T-helper 17 cell (primary cell): ENCODE measurements at regions not wholly inside any gene's neighbourhood (a gene's known extent, or its start where the extent isn't known, plus 50 kb on each side); places are given as distances from the start of the nearest gene placed in this dataset.

ENCODE experiments used
- ATAC-seq: fragments of 150-1000 bp; cut with Tn5 transposase; 2 replicates; pipeline ENCODE4 v1.10.0; 2021; ENCODE audit warnings: mild to moderate bottlenecking, moderate library complexity
- DNase-seq, 3 donors: peaks; one replicate each; pipeline versions ENCODE4 v3.0.0 to v3.0.0-alpha.2; 2020 to 2021
- H3K9me3 ChIP-seq: one replicate; pipeline ENCODE4 v1.7.0; 2013; ENCODE audit warnings: low read length, mild to moderate bottlenecking; ENCODE audit not compliant: control insufficient read depth, poor library complexity, severe bottlenecking
- H3K27ac Mint-ChIP-seq: one replicate; pipeline ENCODE4 v1.8.0; 2022; ENCODE audit warnings: mild to moderate bottlenecking, moderate library complexity, mixed read lengths
- H3K27me3 Mint-ChIP-seq: one replicate; pipeline ENCODE4 v1.8.0; 2022; ENCODE audit warnings: mixed read lengths
- H3K36me3 Mint-ChIP-seq: one replicate; pipeline ENCODE4 v1.8.0; 2022; ENCODE audit warnings: low read depth, mixed read lengths
- H3K4me1 Mint-ChIP-seq: one replicate; pipeline ENCODE4 v1.8.0; 2022; ENCODE audit warnings: mild to moderate bottlenecking, mixed read lengths
- H3K4me3 Mint-ChIP-seq: one replicate; pipeline ENCODE4 v1.8.0; 2022; ENCODE audit warnings: mild to moderate bottlenecking, moderate library complexity, mixed read lengths

GRCh38 chr12:24025153-24025798 lies 75.8 kb upstream of the SOX5 start:
- Mint-ChIP-seq H3K27ac (no peak overlapping the region), H3K4me3 (no peak overlapping the region), H3K27me3 (no peaks in the 10 kb centered on the region), H3K36me3 (no peaks in the 10 kb centered on the region), H3K4me1 (no peaks in the 10 kb centered on the region)
- H3K9me3 ChIP-seq = no peaks in the 10 kb centered on the region
- ATAC-seq (no peak), DNase-seq (no peak)

GRCh38 chr12:24023081-24023480 lies 73.6 kb upstream of the SOX5 start:
- DNase-seq (no peak), ATAC-seq (no peak)
- Mint-ChIP-seq H3K4me3 (no peak overlapping the region), H3K27ac (no peak overlapping the region), H3K4me1 (no peaks in the 10 kb centered on the region), H3K36me3 (no peaks in the 10 kb centered on the region), H3K27me3 (no peaks in the 10 kb centered on the region)
- H3K9me3 ChIP-seq = no peaks in the 10 kb centered on the region

- no peak for DNase-seq
- H3K27me3 Mint-ChIP-seq = no peaks in the 10 kb centered on the region
- H3K4me3 Mint-ChIP-seq = no peak overlapping the region
- H3K36me3 Mint-ChIP-seq = no peaks in the 10 kb centered on the region
- no peak for ATAC-seq
- H3K9me3 ChIP-seq = no peaks in the 10 kb centered on the region
- H3K4me1 Mint-ChIP-seq = no peaks in the 10 kb centered on the region
- H3K27ac Mint-ChIP-seq = no peak overlapping the region
Observed at GRCh38 chr12:24021164-24021502, 71.7 kb upstream of the SOX5 start.

- H3K9me3 ChIP-seq = no peaks in the 10 kb centered on the region
- Mint-ChIP-seq H3K27me3 (no peaks in the 10 kb centered on the region), H3K4me1 (no peaks in the 10 kb centered on the region), H3K27ac (no peak overlapping the region), H3K36me3 (no peaks in the 10 kb centered on the region), H3K4me3 (no peak overlapping the region)
- DNase-seq (no peak), ATAC-seq (no peak)
Observed at GRCh38 chr12:24020397-24021163, 71.1 kb upstream of the SOX5 start.

- Mint-ChIP-seq H3K36me3 (no peaks in the 10 kb centered on the region), H3K27me3 (no peaks in the 10 kb centered on the region), H3K4me3 (no peak overlapping the region), H3K27ac (no peak overlapping the region), H3K4me1 (no peaks in the 10 kb centered on the region)
- H3K9me3 ChIP-seq = no peaks in the 10 kb centered on the region
- no peak for ATAC-seq
- no peak for DNase-seq
Observed at GRCh38 chr12:24015833-24016160, 66.3 kb upstream of the SOX5 start.

- no peaks in the 10 kb centered on the region for H3K4me1 Mint-ChIP-seq
- H3K9me3 ChIP-seq = no peaks in the 10 kb centered on the region
- no peaks in the 10 kb centered on the region for H3K36me3 Mint-ChIP-seq
- H3K27ac Mint-ChIP-seq = no peak overlapping the region
- no peak overlapping the region for H3K4me3 Mint-ChIP-seq
- DNase-seq = no peak
- no peak for ATAC-seq
- no peaks in the 10 kb centered on the region for H3K27me3 Mint-ChIP-seq
Observed at GRCh38 chr12:24014915-24015832, 65.7 kb upstream of the SOX5 start.

GRCh38 chr12:24014240-24014639 lies 64.8 kb upstream of the SOX5 start:
- H3K4me1 Mint-ChIP-seq = no peaks in the 10 kb centered on the region
- H3K4me3 Mint-ChIP-seq = no peak overlapping the region
- no peaks in the 10 kb centered on the region for H3K36me3 Mint-ChIP-seq

GRCh38 chr12:24012528-24012927 lies 63.1 kb upstream of the SOX5 start:
- Mint-ChIP-seq H3K36me3 (no peaks in the 10 kb centered on the region), H3K4me1 (no peaks in the 10 kb centered on the region), H3K4me3 (no peak overlapping the region), H3K27me3 (no peaks in the 10 kb centered on the region), H3K27ac (no peak overlapping the region)
- H3K9me3 ChIP-seq = no peaks in the 10 kb centered on the region
- no peak for ATAC-seq
- DNase-seq = no peak

More at GRCh38 chr12:24014240-24014639, 64.8 kb upstream of the SOX5 start:
- ATAC-seq (no peak), DNase-seq (no peak)
- no peaks in the 10 kb centered on the region for H3K27me3 Mint-ChIP-seq
- H3K9me3 ChIP-seq = no peaks in the 10 kb centered on the region
- H3K27ac Mint-ChIP-seq = no peak overlapping the region

- Mint-ChIP-seq H3K27ac (no peak overlapping the region), H3K4me3 (no peak overlapping the region), H3K4me1 (no peaks in the 10 kb centered on the region), H3K27me3 (no peaks in the 10 kb centered on the region), H3K36me3 (no peaks in the 10 kb centered on the region)
- ATAC-seq = no peak
- H3K9me3 ChIP-seq = no peaks in the 10 kb centered on the region
- no peak for DNase-seq
Observed at GRCh38 chr12:24011927-24012507, 62.5 kb upstream of the SOX5 start.

- no peaks in the 10 kb centered on the region for H3K36me3 Mint-ChIP-seq
- H3K27ac Mint-ChIP-seq = no peak overlapping the region
- ATAC-seq (no peak), DNase-seq (no peak)
- H3K9me3 ChIP-seq = no peaks in the 10 kb centered on the region
- H3K4me1 Mint-ChIP-seq = no peaks in the 10 kb centered on the region
- no peaks in the 10 kb centered on the region for H3K27me3 Mint-ChIP-seq
- H3K4me3 Mint-ChIP-seq = no peak overlapping the region
Observed at GRCh38 chr12:24008166-24008565, 58.7 kb upstream of the SOX5 start.
